Neural cell (in vitro differentiated cells): ENCODE measurements at regions not wholly inside any gene's neighbourhood (a gene's known extent, or its start where the extent isn't known, plus 50 kb on each side); places are given as distances from the start of the nearest gene placed in this dataset.

ENCODE experiments used
- H2AFZ ChIP-seq: fragments of 200-600, 300-800 bp; sonication (generic), shearing (Covaris generic); 2 replicates; pipeline ENCODE4 v1.6.0; 2014; ENCODE audit warnings: low read depth, mild to moderate bottlenecking, antibody characterized with exemption, low read length, moderate library complexity
- H3F3A ChIP-seq: fragments of 200-600 bp; shearing (Covaris generic); 2 replicates; pipeline ENCODE4 v1.6.1; 2016; ENCODE audit warnings: mild to moderate bottlenecking, moderate library complexity, mixed read lengths, antibody characterized with exemption, low read length; ENCODE audit not compliant: insufficient read depth, poor library complexity, severe bottlenecking
- H3K27ac ChIP-seq: fragments of 200-600, 300-800 bp; sonication (generic), shearing (Covaris generic); 2 replicates; pipeline ENCODE4 v1.5.1; 2014; ENCODE audit warnings: mild to moderate bottlenecking, low read length, moderate library complexity
- H3K27me3 ChIP-seq: fragments of 300-800, 200-600 bp; sonication (generic), shearing (Covaris generic); 2 replicates; pipeline ENCODE4 v1.6.0; 2014; ENCODE audit warnings: mild to moderate bottlenecking, low read depth, low read length, moderate library complexity; ENCODE audit not compliant: insufficient read depth
- H3K36me3 ChIP-seq: fragments of 300-800, 200-600 bp; sonication (generic), shearing (Covaris generic); 2 replicates; pipeline ENCODE4 v1.5.1; 2014; ENCODE audit warnings: mild to moderate bottlenecking, antibody characterized with exemption, low read length, moderate library complexity; ENCODE audit not compliant: insufficient read depth
- H3K4me2 ChIP-seq: fragments of 300-800, 200-600 bp; sonication (generic), shearing (Covaris generic); 2 replicates; pipeline ENCODE4 v1.6.0; 2014; ENCODE audit warnings: mild to moderate bottlenecking, low read length
- H3K4me3 ChIP-seq: fragments of 300-800, 200-600 bp; sonication (generic), shearing (Covaris generic); 2 replicates; pipeline ENCODE4 v1.5.1; 2014; ENCODE audit warnings: mild to moderate bottlenecking, low read length, moderate library complexity
- H3K79me2 ChIP-seq: fragments of 200-600 bp; shearing (Covaris generic); replicated peaks from 2 replicates; pipeline ENCODE4 v1.6.0; 2014; ENCODE audit warnings: mild to moderate bottlenecking, low read length, moderate library complexity; ENCODE audit not compliant: insufficient read depth
- H3K9ac ChIP-seq: fragments of 300-800, 200-600 bp; sonication (generic), shearing (Covaris generic); 2 replicates; pipeline ENCODE4 v1.6.1; 2016; ENCODE audit warnings: mild to moderate bottlenecking, low read length, mixed read lengths
- H3K9me2 ChIP-seq: fragments of 200-600 bp; shearing (Covaris generic); 2 replicates; pipeline ENCODE4 v1.6.1; 2016; ENCODE audit warnings: mild to moderate bottlenecking, low read length, mixed read lengths; ENCODE audit not compliant: insufficient read depth
- H3K9me3 ChIP-seq: fragments of 200-600, 300-800 bp; sonication (generic), shearing (Covaris generic); 2 replicates; pipeline ENCODE4 v1.6.1; 2016; ENCODE audit warnings: mild to moderate bottlenecking, mixed run types, low read length, moderate library complexity, mixed read lengths
- H4K20me1 ChIP-seq: fragments of 200-600 bp; shearing (Covaris generic); 2 replicates; pipeline ENCODE4 v1.6.1; 2016; ENCODE audit warnings: mild to moderate bottlenecking, mixed run types; ENCODE audit not compliant: insufficient read depth
- CTCF ChIP-seq: fragments of 450-650 bp; IDR thresholded peaks from 2 replicates; pipeline ENCODE4 v1.5.1; 2014; ENCODE audit warnings: antibody characterized with exemption, mild to moderate bottlenecking, moderate library complexity; ENCODE audit not compliant: poor library complexity, severe bottlenecking
- EP300 ChIP-seq: fragments of 450-650 bp; conservative IDR thresholded peaks from 2 replicates; pipeline ENCODE4 v1.6.1; 2014; ENCODE audit warnings: antibody characterized with exemption, mild to moderate bottlenecking, moderate library complexity; ENCODE audit not compliant: poor library complexity, severe bottlenecking
- EZH2 ChIP-seq: fragments of 200-600, 300-800 bp; shearing (Covaris generic), sonication (generic); IDR thresholded peaks from 2 replicates; pipeline ENCODE4 v1.6.1; 2014; ENCODE audit warnings: antibody characterized with exemption, low read length, borderline replicate concordance, mild to moderate bottlenecking; ENCODE audit not compliant: insufficient read depth, poor library complexity, severe bottlenecking
- MXI1 ChIP-seq: fragments of 450-650 bp; conservative IDR thresholded peaks from 2 replicates; pipeline ENCODE4 v1.6.1; 2014; ENCODE audit warnings: antibody characterized with exemption, mild to moderate bottlenecking; ENCODE audit not compliant: poor library complexity, severe bottlenecking
- POLR2AphosphoS5 ChIP-seq: IDR thresholded peaks from 2 replicates; pipeline ENCODE4 v1.6.1; 2012
- RAD21 ChIP-seq: fragments of 450-650 bp; conservative IDR thresholded peaks from 2 replicates; pipeline ENCODE4 v1.6.1; 2014; ENCODE audit warnings: antibody characterized with exemption, mild to moderate bottlenecking, moderate library complexity
- REST ChIP-seq: IDR thresholded peaks from 2 replicates; pipeline ENCODE4 v1.6.1; 2012; ENCODE audit warnings: borderline replicate concordance
- SMC3 ChIP-seq: fragments of 450-650 bp; conservative IDR thresholded peaks from 2 replicates; pipeline ENCODE4 v1.6.1; 2014; ENCODE audit warnings: antibody characterized with exemption, mild to moderate bottlenecking, moderate library complexity; ENCODE audit not compliant: poor library complexity
- TAF1 ChIP-seq: IDR thresholded peaks from 2 replicates; pipeline ENCODE4 v1.6.1; 2012; ENCODE audit warnings: low read depth

GRCh38 chr10:30554440-30554825, 75.1 kb downstream of the LYZL2 start:
- H3K4me3 ChIP-seq, result no peak overlapping the region
- no peaks in the 10 kb centered on the region for H4K20me1 ChIP-seq
- no peak overlapping the region for H2AFZ ChIP-seq
- no peak overlapping the region for H3K27ac ChIP-seq
- H3K9me2 ChIP-seq, result no peaks in the 10 kb centered on the region
- no peak overlapping the region for H3K9ac ChIP-seq
- H3K9me3 ChIP-seq, result no peaks in the 10 kb centered on the region
- no peaks in the 10 kb centered on the region for H3F3A ChIP-seq
- H3K4me2 ChIP-seq, result no peak overlapping the region
- TF ChIP-seq EZH2 (no peak), REST (no peak), EP300 (no peak), POLR2AphosphoS5 (no peak), SMC3 (no peak), CTCF (no peak), TAF1 (no peak), RAD21 (no peak), MXI1 (no peak)
- no peaks in the 10 kb centered on the region for H3K27me3 ChIP-seq
- H3K36me3 ChIP-seq, result no peaks in the 10 kb centered on the region
- no peaks in the 10 kb centered on the region for H3K79me2 ChIP-seq

- H3K4me3 ChIP-seq, result no peak overlapping the region
- H3K27ac ChIP-seq, result no peak overlapping the region
- no peak overlapping the region for H3K4me2 ChIP-seq
- no peaks in the 10 kb centered on the region for H4K20me1 ChIP-seq
- H3K79me2 ChIP-seq, result no peaks in the 10 kb centered on the region
- no peak overlapping the region for H2AFZ ChIP-seq
- no peak overlapping the region for H3K9ac ChIP-seq
- no peaks in the 10 kb centered on the region for H3F3A ChIP-seq
- no peaks in the 10 kb centered on the region for H3K36me3 ChIP-seq
- no peaks in the 10 kb centered on the region for H3K9me2 ChIP-seq
- no peaks in the 10 kb centered on the region for H3K27me3 ChIP-seq
- H3K9me3 ChIP-seq, result no peaks in the 10 kb centered on the region
- TF ChIP-seq RAD21 (no peak), EZH2 (no peak), POLR2AphosphoS5 (no peak), MXI1 (no peak), TAF1 (no peak), CTCF (no peak), REST (no peak), SMC3 (no peak), EP300 (no peak)
Observed at GRCh38 chr10:30553626-30554439, 75.7 kb downstream of the LYZL2 start.
